ENCODE measurements at regions not wholly inside any gene's neighbourhood (a gene's known extent, or its start where the extent isn't known, plus 50 kb on each side); places are given as distances from the start of the nearest gene placed in this dataset.

DNA sequence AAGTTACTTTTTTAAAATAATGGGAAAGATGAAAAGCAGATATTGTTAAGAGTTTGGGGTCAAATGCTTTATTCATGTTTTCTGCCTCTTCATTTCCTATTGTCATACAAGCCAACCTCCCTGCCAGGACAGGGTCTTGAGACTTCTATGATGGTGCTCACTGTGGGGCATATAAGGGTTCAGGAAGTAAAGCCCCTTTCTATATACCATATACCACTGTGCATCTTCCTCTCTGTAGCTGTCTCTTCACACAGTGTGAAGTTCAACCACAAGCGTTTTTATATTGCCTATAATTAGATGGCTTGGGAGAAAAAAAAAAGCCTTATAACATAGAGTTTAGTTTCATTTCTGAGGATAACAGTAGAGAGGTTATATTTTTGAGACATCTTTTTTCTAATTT lies 389.8 kb upstream of the SORCS1 start:
- Histone ChIP-seq H3K4me3 (no peak overlapping the region), H3K27ac (no peak overlapping the region), H3K9me3 (peaks cover 0 to 8% (median 0%) of the 10 kb centered on the region in 4 donors), H3K4me1 (peaks cover 0 to 15% (median 0%) of the 10 kb centered on the region in 4 donors), H3K27me3 (no peaks in the 10 kb centered on the region), H3K36me3 (no peaks in the 10 kb centered on the region)
- no peak for TF ChIP-seq EP300 (IDR thresholded peaks at IDR 0.05)
- TF ChIP-seq, protein P1, sequence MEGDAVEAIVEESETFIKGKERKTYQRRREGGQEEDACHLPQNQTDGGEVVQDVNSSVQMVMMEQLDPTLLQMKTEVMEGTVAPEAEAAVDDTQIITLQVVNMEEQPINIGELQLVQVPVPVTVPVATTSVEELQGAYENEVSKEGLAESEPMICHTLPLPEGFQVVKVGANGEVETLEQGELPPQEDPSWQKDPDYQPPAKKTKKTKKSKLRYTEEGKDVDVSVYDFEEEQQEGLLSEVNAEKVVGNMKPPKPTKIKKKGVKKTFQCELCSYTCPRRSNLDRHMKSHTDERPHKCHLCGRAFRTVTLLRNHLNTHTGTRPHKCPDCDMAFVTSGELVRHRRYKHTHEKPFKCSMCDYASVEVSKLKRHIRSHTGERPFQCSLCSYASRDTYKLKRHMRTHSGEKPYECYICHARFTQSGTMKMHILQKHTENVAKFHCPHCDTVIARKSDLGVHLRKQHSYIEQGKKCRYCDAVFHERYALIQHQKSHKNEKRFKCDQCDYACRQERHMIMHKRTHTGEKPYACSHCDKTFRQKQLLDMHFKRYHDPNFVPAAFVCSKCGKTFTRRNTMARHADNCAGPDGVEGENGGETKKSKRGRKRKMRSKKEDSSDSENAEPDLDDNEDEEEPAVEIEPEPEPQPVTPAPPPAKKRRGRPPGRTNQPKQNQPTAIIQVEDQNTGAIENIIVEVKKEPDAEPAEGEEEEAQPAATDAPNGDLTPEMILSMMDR (IDR thresholded peaks at IDR 0.05): no peak
- 25 to 43% methylated on average over 1 of the region's 1 CpG for WGBS, 2 donors
- no peak for DNase-seq (ENCODE audit: low spot score in 2 of 2)

DNA sequence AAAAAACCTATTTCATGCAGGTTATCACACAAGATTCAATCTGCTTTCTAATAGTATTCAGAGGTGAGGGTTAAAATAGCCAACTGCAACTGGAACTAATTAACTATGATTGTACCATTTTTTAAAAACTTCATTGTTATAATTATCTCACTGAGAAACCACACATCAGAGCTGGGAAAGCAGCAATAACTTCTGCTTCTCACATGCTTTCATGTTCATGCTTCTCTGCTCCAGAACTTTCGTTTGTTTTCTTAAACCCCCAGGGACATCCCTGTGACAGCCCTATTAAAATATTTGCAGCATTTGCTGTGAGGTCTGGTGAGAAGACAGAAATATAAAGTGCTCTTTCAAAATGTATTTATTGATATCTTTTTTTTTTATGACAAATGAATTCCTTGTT lies 389.0 kb upstream of the SORCS1 start:
- Histone ChIP-seq H3K27me3 (no peaks in the 10 kb centered on the region), H3K9me3 (peaks cover 0 to 8% (median 0%) of the 10 kb centered on the region in 4 donors), H3K27ac (no peak overlapping the region), H3K4me1 (peaks cover 0 to 15% (median 0%) of the 10 kb centered on the region in 4 donors), H3K36me3 (no peaks in the 10 kb centered on the region), H3K4me3 (no peak overlapping the region)
- no peak for DNase-seq (ENCODE audit: low spot score in 2 of 2)
- TF ChIP-seq, protein P1 (IDR thresholded peaks at IDR 0.05): no peak
- no peak for TF ChIP-seq EP300 (IDR thresholded peaks at IDR 0.05)
- no peak for TF ChIP-seq POLR2A (IDR thresholded peaks at IDR 0.05)
- WGBS, 2 donors: 0 to 19% methylated on average over 1 of the region's 1 CpG

- TF ChIP-seq, protein P1 (IDR thresholded peaks at IDR 0.05): no peak
- TF ChIP-seq POLR2A (IDR thresholded peaks at IDR 0.05) (no peak), EP300 (IDR thresholded peaks at IDR 0.05) (no peak)
- no peaks in the 10 kb centered on the region for H3K27me3 ChIP-seq
- WGBS, 2 donors: 55 to 63% methylated on average over 2 of the region's 2 CpGs
- H3K27ac ChIP-seq: no peak overlapping the region
- peaks cover 0 to 8% (median 0%) of the 10 kb centered on the region in 4 donors for H3K9me3 ChIP-seq
- H3K4me3 ChIP-seq: no peak overlapping the region
- no peaks in the 10 kb centered on the region for H3K36me3 ChIP-seq
- peaks cover 0 to 15% (median 0%) of the 10 kb centered on the region in 4 donors for H3K4me1 ChIP-seq
- DNase-seq (ENCODE audit: low spot score in 2 of 2): no peak
Measured at GRCh38 chr10:107552963-107553362, 388.5 kb upstream of the SORCS1 start.

DNA sequence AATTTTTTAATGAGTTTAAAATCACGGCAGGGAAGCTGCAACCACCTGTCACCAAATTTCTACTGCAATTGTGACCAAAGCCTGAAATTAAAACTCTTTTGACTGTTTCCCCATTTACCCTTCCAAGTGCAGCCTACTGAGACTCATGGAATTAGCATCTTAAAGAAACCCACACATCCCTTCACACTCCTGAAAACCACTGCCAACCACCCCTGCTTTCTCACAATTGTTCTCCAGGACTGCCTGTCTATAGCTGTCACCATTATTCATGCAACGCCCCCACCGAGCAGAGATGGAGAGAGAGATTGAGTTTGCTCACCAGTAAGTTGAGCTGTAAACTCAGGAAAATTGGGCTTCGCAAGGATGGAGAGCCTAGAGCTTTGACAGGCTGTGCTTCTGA lies 383.8 kb upstream of the SORCS1 start:
- no peak for TF ChIP-seq EP300 (IDR thresholded peaks at IDR 0.05)
- TF ChIP-seq, protein P1 (IDR thresholded peaks at IDR 0.05): no peak
- TF ChIP-seq POLR2A (IDR thresholded peaks at IDR 0.05): no peak
- DNase-seq (ENCODE audit: low spot score in 2 of 2): no peak
- Histone ChIP-seq H3K4me3 (no peak overlapping the region), H3K4me1 (no peaks in the 10 kb centered on the region), H3K36me3 (no peaks in the 10 kb centered on the region), H3K27me3 (no peaks in the 10 kb centered on the region), H3K27ac (no peak overlapping the region), H3K9me3 (peaks cover 0 to 8% (median 0%) of the 10 kb centered on the region in 4 donors)
- WGBS, 2 donors: 56 to 63% methylated on average over 4 of the region's 4 CpGs

DNA sequence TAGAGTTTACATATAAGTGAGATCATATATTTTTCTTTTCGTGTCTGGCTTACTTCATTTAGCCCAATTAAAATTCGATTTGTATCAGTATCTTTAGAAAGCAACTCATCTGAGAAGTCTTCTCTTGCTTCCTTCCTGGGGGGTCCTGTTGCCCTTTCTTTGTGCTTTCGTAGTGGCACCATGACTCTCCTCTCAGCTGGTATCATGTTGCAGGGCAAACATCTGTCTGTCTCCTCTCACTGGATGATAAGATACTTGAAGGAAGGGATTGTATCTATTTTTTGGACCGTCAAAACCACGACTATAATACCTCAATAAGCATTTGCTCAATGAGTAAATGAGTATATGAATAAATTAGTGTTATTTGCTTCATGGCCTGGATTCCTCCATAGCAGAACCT lies 382.5 kb upstream of the SORCS1 start:
- H3K27ac ChIP-seq: no peak overlapping the region
- H3K9me3 ChIP-seq: peaks cover 0 to 8% (median 0%) of the 10 kb centered on the region in 4 donors
- DNase-seq (ENCODE audit: low spot score in 2 of 2): no peak
- H3K4me3 ChIP-seq: no peak overlapping the region
- no peaks in the 10 kb centered on the region for H3K36me3 ChIP-seq
- H3K27me3 ChIP-seq: no peaks in the 10 kb centered on the region
- H3K4me1 ChIP-seq: no peaks in the 10 kb centered on the region
- 79 to 82% methylated on average over 5 of the region's 5 CpGs for WGBS, 2 donors
- TF ChIP-seq EP300 (IDR thresholded peaks at IDR 0.05) (no peak), POLR2A (IDR thresholded peaks at IDR 0.05) (no peak)
- TF ChIP-seq, protein P1 (IDR thresholded peaks at IDR 0.05): no peak

All from tibial nerve (tissue), 4 donors.